ENCODE measurements at regions not wholly inside any gene's neighbourhood (a gene's known extent, or its start where the extent isn't known, plus 50 kb on each side); places are given as distances from the start of the nearest gene placed in this dataset.

DNA sequence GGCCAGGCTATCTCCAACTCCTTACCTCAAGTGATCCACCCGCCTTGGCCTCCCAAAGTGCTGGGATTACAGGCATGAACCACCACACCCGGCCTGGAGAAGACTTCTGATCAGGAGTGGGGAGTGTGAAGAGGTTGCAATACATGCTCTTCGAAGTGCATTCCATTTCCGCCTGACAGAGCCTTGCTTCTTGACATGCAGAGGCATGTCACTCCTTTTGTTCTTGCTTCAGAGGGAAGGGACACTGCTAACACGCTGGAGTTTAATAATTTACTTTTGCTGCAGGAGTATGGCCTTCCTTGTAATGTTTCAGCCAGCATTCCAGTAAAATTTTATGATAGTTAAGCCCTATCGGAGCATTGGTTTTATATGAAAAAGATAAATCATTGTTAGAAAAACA, 74.9 kb downstream of the SLC25A47 start:
- TF ChIP-seq CTCF (IDR thresholded peaks at IDR 0.05; ENCODE audit: low read depth, low read length, missing input control) (no peak), TAF1 (conservative IDR thresholded peaks at IDR 0.05) (no peak), RAD21 (IDR thresholded peaks at IDR 0.05) (no peak)
- TF ChIP-seq, protein P1, sequence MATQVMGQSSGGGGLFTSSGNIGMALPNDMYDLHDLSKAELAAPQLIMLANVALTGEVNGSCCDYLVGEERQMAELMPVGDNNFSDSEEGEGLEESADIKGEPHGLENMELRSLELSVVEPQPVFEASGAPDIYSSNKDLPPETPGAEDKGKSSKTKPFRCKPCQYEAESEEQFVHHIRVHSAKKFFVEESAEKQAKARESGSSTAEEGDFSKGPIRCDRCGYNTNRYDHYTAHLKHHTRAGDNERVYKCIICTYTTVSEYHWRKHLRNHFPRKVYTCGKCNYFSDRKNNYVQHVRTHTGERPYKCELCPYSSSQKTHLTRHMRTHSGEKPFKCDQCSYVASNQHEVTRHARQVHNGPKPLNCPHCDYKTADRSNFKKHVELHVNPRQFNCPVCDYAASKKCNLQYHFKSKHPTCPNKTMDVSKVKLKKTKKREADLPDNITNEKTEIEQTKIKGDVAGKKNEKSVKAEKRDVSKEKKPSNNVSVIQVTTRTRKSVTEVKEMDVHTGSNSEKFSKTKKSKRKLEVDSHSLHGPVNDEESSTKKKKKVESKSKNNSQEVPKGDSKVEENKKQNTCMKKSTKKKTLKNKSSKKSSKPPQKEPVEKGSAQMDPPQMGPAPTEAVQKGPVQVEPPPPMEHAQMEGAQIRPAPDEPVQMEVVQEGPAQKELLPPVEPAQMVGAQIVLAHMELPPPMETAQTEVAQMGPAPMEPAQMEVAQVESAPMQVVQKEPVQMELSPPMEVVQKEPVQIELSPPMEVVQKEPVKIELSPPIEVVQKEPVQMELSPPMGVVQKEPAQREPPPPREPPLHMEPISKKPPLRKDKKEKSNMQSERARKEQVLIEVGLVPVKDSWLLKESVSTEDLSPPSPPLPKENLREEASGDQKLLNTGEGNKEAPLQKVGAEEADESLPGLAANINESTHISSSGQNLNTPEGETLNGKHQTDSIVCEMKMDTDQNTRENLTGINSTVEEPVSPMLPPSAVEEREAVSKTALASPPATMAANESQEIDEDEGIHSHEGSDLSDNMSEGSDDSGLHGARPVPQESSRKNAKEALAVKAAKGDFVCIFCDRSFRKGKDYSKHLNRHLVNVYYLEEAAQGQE (IDR thresholded peaks at IDR 0.05), result no peak

Measured in liver (tissue), 3 donors.